GM21528 (cell line): ENCODE measurements at regions not wholly inside any gene's neighbourhood (a gene's known extent, or its start where the extent isn't known, plus 50 kb on each side); places are given as distances from the start of the nearest gene placed in this dataset.
"Not testable (repeated sequence)": the region's sequence is repeated elsewhere in the genome, so short reads cannot be mapped to it uniquely, and the experiment has no call there.

Experiments used
- ATAC-seq: cut with Tn5 transposase; IDR thresholded peaks from one replicate; pipeline ENCODE4 v1.9.1; 2021; ENCODE audit warnings: mild to moderate bottlenecking, moderate library complexity; ENCODE audit not compliant: unreplicated experiment, low FRiP score

GRCh38 chr1:99496067-99496466 lies 149.8 kb upstream of the PALMD start:
- ATAC-seq, result no peak

- ATAC-seq, result no peak
Measured at GRCh38 chr1:99497690-99498089, 148.2 kb upstream of the PALMD start.

- no peak for ATAC-seq
Measured at GRCh38 chr1:99500541-99500940, 145.4 kb upstream of the PALMD start.

- no peak for ATAC-seq
Measured at GRCh38 chr1:99501871-99502270, 144.0 kb upstream of the PALMD start.

GRCh38 chr1:99502400-99502799 lies 143.5 kb upstream of the PALMD start:
- no peak for ATAC-seq

- no peak for ATAC-seq
Measured at GRCh38 chr1:99503276-99503747, 142.6 kb upstream of the PALMD start.

GRCh38 chr1:99504287-99504686 lies 141.6 kb upstream of the PALMD start:
- no peak for ATAC-seq

GRCh38 chr1:99506631-99507030 lies 139.3 kb upstream of the PALMD start:
- no peak for ATAC-seq

- ATAC-seq, result not testable (repeated sequence)
Measured at GRCh38 chr1:99507446-99507845, 138.5 kb upstream of the PALMD start.

- ATAC-seq, result no peak
Measured at GRCh38 chr1:99507906-99508732, 137.8 kb upstream of the PALMD start.

- ATAC-seq, result not testable (repeated sequence)
Measured at GRCh38 chr1:99508733-99509445, 137.0 kb upstream of the PALMD start.

GRCh38 chr1:99514823-99515552 lies 130.9 kb upstream of the PALMD start:
- not testable (repeated sequence) for ATAC-seq

- no peak for ATAC-seq
Measured at GRCh38 chr1:99516141-99516540, 129.8 kb upstream of the PALMD start.

GRCh38 chr1:99520121-99520520 lies 125.8 kb upstream of the PALMD start:
- no peak for ATAC-seq

- ATAC-seq, result no peak
Measured at GRCh38 chr1:99525331-99525730, 120.6 kb upstream of the PALMD start.

GRCh38 chr1:99527078-99527477 lies 118.8 kb upstream of the PALMD start:
- ATAC-seq, result no peak

GRCh38 chr1:99527545-99527944 lies 118.4 kb upstream of the PALMD start:
- no peak for ATAC-seq

GRCh38 chr1:99529002-99529401 lies 116.9 kb upstream of the PALMD start:
- ATAC-seq, result no peak

- no peak for ATAC-seq
Measured at GRCh38 chr1:99531578-99532275, 114.2 kb upstream of the PALMD start.

GRCh38 chr1:99532276-99532580 lies 113.7 kb upstream of the PALMD start:
- ATAC-seq, result no peak
